NCI-H2029 treated with DMSO at 0.1 percent for 48 hours (cell line): ENCODE measurements at regions not wholly inside any gene's neighbourhood (a gene's known extent, or its start where the extent isn't known, plus 50 kb on each side); places are given as distances from the start of the nearest gene placed in this dataset.

Experiments
- DNase-seq: peaks from one replicate; lab custom pipeline; 2025; lab: John Stamatoyannopoulos, UW

DNA sequence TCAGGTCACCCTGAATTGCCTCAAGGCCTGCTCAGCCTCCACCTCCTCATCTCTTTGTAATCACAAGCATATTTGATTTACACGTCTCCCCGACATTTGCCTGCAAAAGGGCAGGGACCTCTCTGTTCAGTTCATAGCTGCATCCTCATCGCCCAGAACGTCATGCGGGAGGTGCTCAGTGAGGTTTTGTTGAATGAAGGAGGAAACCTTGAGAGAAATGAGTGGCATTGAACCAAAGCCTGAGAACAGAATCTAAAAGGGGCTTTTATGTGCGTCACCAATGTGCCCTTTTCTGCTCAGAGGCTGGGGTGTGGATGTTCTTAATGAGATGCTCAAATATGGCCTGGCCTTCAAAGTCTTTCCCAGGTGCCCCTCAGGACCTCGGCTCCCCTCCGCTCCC, 50.0 kb upstream of the LHX5 start:
- no peak for DNase-seq
